ENCODE measurements at regions not wholly inside any gene's neighbourhood (a gene's known extent, or its start where the extent isn't known, plus 50 kb on each side); places are given as distances from the start of the nearest gene placed in this dataset.

GRCh38 chrX:117707948-117708743 is 408.5 kb downstream of the KLHL13 start:
- TF ChIP-seq CTCF (IDR thresholded peaks at IDR 0.05): no peak
- no peak for TF ChIP-seq POLR2A (IDR thresholded peaks at IDR 0.05)
